ENCODE measurements at regions not wholly inside any gene's neighbourhood (a gene's known extent, or its start where the extent isn't known, plus 50 kb on each side); places are given as distances from the start of the nearest gene placed in this dataset.

DNA sequence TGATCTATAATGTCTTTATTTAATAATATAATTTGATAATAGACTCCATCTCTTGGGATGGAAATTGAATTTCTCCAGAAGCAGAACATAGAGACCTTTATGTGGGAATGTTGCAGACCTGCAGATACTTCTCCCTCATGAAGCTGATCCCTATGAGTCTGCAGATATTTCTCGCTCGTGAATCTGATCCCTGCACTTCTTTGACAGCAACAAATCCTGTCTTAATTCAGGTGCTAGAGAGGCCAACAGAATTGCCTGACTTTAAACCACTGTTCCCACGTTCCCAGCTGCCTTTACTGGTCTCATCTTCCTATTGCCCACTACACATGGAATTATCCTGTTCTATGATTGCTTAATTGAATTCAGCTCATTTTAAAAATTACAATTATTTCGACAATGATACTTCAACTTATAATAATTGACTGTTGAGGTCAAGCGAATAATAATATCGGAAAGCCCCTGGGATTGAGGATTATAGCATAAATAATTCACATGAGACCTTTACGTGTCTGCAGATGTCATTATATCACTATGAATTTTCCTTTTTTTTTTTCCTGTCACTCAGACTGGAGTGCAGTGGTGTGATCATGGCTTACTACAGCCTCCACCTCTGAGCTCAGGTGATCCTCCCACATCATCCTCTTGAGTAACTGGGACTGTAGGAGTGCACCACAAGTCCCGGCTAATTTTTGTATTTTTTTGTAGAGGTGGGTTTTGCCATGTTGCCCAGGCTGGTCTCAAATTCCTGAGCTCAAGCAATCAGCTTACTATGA, 486.4 kb upstream of the ADARB2 start:
- TF ChIP-seq, protein P1, sequence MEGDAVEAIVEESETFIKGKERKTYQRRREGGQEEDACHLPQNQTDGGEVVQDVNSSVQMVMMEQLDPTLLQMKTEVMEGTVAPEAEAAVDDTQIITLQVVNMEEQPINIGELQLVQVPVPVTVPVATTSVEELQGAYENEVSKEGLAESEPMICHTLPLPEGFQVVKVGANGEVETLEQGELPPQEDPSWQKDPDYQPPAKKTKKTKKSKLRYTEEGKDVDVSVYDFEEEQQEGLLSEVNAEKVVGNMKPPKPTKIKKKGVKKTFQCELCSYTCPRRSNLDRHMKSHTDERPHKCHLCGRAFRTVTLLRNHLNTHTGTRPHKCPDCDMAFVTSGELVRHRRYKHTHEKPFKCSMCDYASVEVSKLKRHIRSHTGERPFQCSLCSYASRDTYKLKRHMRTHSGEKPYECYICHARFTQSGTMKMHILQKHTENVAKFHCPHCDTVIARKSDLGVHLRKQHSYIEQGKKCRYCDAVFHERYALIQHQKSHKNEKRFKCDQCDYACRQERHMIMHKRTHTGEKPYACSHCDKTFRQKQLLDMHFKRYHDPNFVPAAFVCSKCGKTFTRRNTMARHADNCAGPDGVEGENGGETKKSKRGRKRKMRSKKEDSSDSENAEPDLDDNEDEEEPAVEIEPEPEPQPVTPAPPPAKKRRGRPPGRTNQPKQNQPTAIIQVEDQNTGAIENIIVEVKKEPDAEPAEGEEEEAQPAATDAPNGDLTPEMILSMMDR (IDR thresholded peaks at IDR 0.05; ENCODE audit: insufficient read depth, low read length, poor library complexity, severe bottlenecking) = no peak
- no peak for TF ChIP-seq EZH2phosphoT487 (conservative IDR thresholded peaks at IDR 0.05; ENCODE audit: low read length)

Data from SU-DHL-6 (cell line).